Panc1 (cell line): ENCODE measurements at regions not wholly inside any gene's neighbourhood (a gene's known extent, or its start where the extent isn't known, plus 50 kb on each side); places are given as distances from the start of the nearest gene placed in this dataset.

Experiments
- ATAC-seq: fragments of 200-7000 bp; cut with Tn5 transposase; 2 replicates; pipeline ENCODE4 v1.9.1; 2020; ENCODE audit warnings: mild to moderate bottlenecking, moderate library complexity
- BruUV-seq: library from RNA; stranded (reverse); fragments of 400-500 nt; replicated peaks from 2 replicates; lab custom pipeline; 2021; lab: Mats Ljungman, UMichigan
- CTCF ChIA-PET: fragments of 300-600 bp; sonication (Branson Sonifier 250); formaldehyde crosslinking; loops from one replicate; lab custom pipeline; 2022; ENCODE audit warnings: antibody characterized with exemption; lab: Charles Lee
- POLR2A ChIA-PET: fragments of 300-600 bp; sonication (Branson Sonifier 250); formaldehyde crosslinking; loops from one replicate; lab custom pipeline; 2022; ENCODE audit warnings: antibody characterized with exemption; lab: Charles Lee
- DNase-seq: peaks from one replicate; pipeline ENCODE4 v3.0.0-alpha.2; 2010; ENCODE audit warnings: low read depth, low spot score
- H3K27ac ChIP-seq: 2 replicates; pipeline ENCODE4 v1.5.1; 2011; ENCODE audit warnings: mild to moderate bottlenecking, low read length, inconsistent platforms
- H3K27me3 ChIP-seq: fragments of 200-500 bp; sonication (Bioruptor generic); 2 replicates; pipeline ENCODE4 v1.6.0; 2014; ENCODE audit warnings: low read length, inconsistent platforms; ENCODE audit not compliant: control insufficient read depth, insufficient read depth
- H3K36me3 ChIP-seq: fragments of 200-500 bp; sonication (Bioruptor generic); 2 replicates; pipeline ENCODE4 v1.5.1; 2014; ENCODE audit warnings: inconsistent platforms, mild to moderate bottlenecking, low read length, moderate library complexity; ENCODE audit not compliant: control insufficient read depth, insufficient read depth
- H3K4me1 ChIP-seq: 2 replicates; pipeline ENCODE4 v1.5.1; 2011; ENCODE audit warnings: inconsistent platforms, mild to moderate bottlenecking, low read length, moderate library complexity; ENCODE audit not compliant: control insufficient read depth, insufficient read depth
- H3K4me3 ChIP-seq, 2 experiments: 2 replicates each; pipeline ENCODE4 v1.5.1; 2011 to 2012; ENCODE audit warnings: low read depth in 2 of 2, low read length in 2 of 2, mild to moderate bottlenecking in 2 of 2, inconsistent platforms in 1 of 2, moderate library complexity in 1 of 2
- H3K9me3 ChIP-seq: fragments of 200-500 bp; sonication (Bioruptor generic); 2 replicates; pipeline ENCODE4 v1.5.1; 2014; ENCODE audit warnings: low read depth, mild to moderate bottlenecking, inconsistent platforms, low read length, moderate library complexity; ENCODE audit not compliant: control insufficient read depth, insufficient read depth
- POLR2AphosphoS5 ChIP-seq: IDR thresholded peaks from 2 replicates; pipeline ENCODE4 v1.6.1; 2012; ENCODE audit warnings: mild to moderate bottlenecking, low read depth, low read length, moderate library complexity
- SIN3A ChIP-seq: IDR thresholded peaks from 2 replicates; pipeline ENCODE4 v1.6.1; 2012; ENCODE audit warnings: low read depth, mild to moderate bottlenecking, low read length, moderate library complexity, borderline replicate concordance; ENCODE audit not compliant: insufficient read depth
- TCF7L2 ChIP-seq: IDR thresholded peaks from 2 replicates; pipeline ENCODE4 v1.6.1; 2011; ENCODE audit warnings: mild to moderate bottlenecking, low read depth, low read length, inconsistent platforms
- in situ Hi-C: cut with HindIII; loops from 2 replicates; pipeline ENCODE4 v1.10.0; 2016; ENCODE audit warnings: low sequenced_read_pairs, low pct_unique_long_range_greater_than_20kb
- intact Hi-C: fragments of 100-400 bp; cut with micrococcal nuclease; formaldehyde crosslinking; loops from one replicate; pipeline ENCODE4 v1.10.0; 2022; ENCODE audit not compliant: unreplicated experiment
- TF ChIP-seq, protein P1 (sequence below), 2 experiments: IDR thresholded peaks; 2 replicates each; pipeline ENCODE4 v1.6.1; 2011 to 2012; ENCODE audit warnings: low read depth in 2 of 2, control low read depth in 1 of 2, low read length in 1 of 2, mild to moderate bottlenecking in 1 of 2, moderate library complexity in 1 of 2; ENCODE audit not compliant: insufficient read depth in 1 of 2
- TF ChIP-seq, protein P2 (sequence below): fragments of 450-650 bp; IDR thresholded peaks from 2 replicates; pipeline ENCODE4 v1.5.1; 2017; ENCODE audit warnings: mild to moderate bottlenecking

DNA sequence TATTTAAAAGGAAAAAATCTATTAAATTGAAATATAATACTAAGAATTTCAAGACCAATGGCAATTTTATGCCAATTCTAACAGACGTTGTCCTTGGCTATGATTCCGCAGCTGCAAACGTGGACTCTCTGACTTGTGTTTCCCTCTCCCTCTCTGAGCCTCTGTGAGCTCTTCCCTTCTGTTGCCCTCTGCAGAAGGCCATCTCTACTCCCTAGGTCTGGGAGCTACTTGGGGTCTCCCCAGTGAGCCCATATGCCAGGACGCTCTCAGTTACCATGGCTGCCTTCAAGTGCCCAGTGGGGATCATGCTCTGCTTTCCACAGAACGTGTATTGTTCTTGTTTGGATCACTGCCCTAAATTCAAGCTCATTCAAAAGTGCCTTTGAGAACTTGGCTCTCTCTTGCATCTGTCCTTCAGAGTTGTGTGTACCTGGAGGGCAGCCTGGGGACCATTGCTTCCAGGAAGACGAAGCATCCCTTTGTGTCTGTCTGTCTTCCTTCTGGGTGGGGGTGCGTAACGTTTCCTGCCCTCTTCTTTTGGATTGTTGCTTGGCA, 97.5 kb upstream of the TSPAN2 start:
- ATAC-seq (no peak), DNase-seq (no peak)
- intact Hi-C loops, result no loop called here
- Histone ChIP-seq H3K9me3 (no peaks in the 10 kb centered on the region), H3K4me1 (no peaks in the 10 kb centered on the region), H3K27ac (no peak overlapping the region), H3K36me3 (no peaks in the 10 kb centered on the region), H3K4me3 (no peak overlapping the region), H3K27me3 (no peaks in the 10 kb centered on the region)
- in situ Hi-C loops, result no loop called here
- BruUV-seq, result no TSS peak
- ChIA-PET POLR2A (no interaction called here), CTCF (no interaction called here)
- no peak for TF ChIP-seq POLR2AphosphoS5
- TF ChIP-seq TCF7L2, result no peak
- TF ChIP-seq, protein P1, sequence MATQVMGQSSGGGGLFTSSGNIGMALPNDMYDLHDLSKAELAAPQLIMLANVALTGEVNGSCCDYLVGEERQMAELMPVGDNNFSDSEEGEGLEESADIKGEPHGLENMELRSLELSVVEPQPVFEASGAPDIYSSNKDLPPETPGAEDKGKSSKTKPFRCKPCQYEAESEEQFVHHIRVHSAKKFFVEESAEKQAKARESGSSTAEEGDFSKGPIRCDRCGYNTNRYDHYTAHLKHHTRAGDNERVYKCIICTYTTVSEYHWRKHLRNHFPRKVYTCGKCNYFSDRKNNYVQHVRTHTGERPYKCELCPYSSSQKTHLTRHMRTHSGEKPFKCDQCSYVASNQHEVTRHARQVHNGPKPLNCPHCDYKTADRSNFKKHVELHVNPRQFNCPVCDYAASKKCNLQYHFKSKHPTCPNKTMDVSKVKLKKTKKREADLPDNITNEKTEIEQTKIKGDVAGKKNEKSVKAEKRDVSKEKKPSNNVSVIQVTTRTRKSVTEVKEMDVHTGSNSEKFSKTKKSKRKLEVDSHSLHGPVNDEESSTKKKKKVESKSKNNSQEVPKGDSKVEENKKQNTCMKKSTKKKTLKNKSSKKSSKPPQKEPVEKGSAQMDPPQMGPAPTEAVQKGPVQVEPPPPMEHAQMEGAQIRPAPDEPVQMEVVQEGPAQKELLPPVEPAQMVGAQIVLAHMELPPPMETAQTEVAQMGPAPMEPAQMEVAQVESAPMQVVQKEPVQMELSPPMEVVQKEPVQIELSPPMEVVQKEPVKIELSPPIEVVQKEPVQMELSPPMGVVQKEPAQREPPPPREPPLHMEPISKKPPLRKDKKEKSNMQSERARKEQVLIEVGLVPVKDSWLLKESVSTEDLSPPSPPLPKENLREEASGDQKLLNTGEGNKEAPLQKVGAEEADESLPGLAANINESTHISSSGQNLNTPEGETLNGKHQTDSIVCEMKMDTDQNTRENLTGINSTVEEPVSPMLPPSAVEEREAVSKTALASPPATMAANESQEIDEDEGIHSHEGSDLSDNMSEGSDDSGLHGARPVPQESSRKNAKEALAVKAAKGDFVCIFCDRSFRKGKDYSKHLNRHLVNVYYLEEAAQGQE (IDR thresholded peaks at IDR 0.05; ENCODE audit: insufficient read depth in 1 of 2, low read depth in 2 of 2, low read length in 1 of 2), result no peak
- no peak for TF ChIP-seq SIN3A
- TF ChIP-seq, protein P2, sequence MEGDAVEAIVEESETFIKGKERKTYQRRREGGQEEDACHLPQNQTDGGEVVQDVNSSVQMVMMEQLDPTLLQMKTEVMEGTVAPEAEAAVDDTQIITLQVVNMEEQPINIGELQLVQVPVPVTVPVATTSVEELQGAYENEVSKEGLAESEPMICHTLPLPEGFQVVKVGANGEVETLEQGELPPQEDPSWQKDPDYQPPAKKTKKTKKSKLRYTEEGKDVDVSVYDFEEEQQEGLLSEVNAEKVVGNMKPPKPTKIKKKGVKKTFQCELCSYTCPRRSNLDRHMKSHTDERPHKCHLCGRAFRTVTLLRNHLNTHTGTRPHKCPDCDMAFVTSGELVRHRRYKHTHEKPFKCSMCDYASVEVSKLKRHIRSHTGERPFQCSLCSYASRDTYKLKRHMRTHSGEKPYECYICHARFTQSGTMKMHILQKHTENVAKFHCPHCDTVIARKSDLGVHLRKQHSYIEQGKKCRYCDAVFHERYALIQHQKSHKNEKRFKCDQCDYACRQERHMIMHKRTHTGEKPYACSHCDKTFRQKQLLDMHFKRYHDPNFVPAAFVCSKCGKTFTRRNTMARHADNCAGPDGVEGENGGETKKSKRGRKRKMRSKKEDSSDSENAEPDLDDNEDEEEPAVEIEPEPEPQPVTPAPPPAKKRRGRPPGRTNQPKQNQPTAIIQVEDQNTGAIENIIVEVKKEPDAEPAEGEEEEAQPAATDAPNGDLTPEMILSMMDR, result no peak

DNA sequence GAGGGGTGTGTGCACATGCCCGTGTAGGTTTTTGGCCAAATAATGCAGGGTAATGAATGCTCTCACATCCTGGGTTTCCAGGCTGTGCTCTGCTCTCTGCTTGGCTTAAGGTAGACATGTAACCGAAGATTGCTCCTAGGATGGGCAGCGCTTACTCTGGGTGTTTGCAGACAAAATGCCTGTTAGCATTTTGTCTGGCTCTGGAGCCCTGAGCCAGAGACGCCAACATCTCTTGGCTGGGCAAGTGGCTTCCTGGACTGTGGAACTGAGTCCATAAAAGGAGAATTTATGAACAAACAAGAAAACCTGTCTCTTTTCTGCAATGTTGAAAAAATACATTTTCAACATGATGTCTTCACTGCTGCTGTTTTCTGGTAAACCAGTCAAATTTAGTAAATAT, 96.0 kb upstream of the TSPAN2 start:
- no peaks in the 10 kb centered on the region for H3K9me3 ChIP-seq
- ChIA-PET CTCF (no interaction called here), POLR2A (no interaction called here)
- no peaks in the 10 kb centered on the region for H3K27me3 ChIP-seq
- TF ChIP-seq, protein P1 (IDR thresholded peaks at IDR 0.05; ENCODE audit: insufficient read depth in 1 of 2, low read depth in 2 of 2, low read length in 1 of 2), result no peak
- no peak for TF ChIP-seq TCF7L2
- no peak for TF ChIP-seq SIN3A
- TF ChIP-seq POLR2AphosphoS5, result no peak
- TF ChIP-seq, protein P2, result no peak
- BruUV-seq, result no TSS peak
- ATAC-seq (no peak), DNase-seq (no peak)
- H3K36me3 ChIP-seq, result no peaks in the 10 kb centered on the region
- no peak overlapping the region for H3K27ac ChIP-seq
- no peak overlapping the region for H3K4me3 ChIP-seq
- intact Hi-C loops, result no loop called here
- H3K4me1 ChIP-seq, result no peaks in the 10 kb centered on the region
- in situ Hi-C loops, result no loop called here
